ENCODE measurements at regions not wholly inside any gene's neighbourhood (a gene's known extent, or its start where the extent isn't known, plus 50 kb on each side); places are given as distances from the start of the nearest gene placed in this dataset.

GRCh38 chr5:88509403-88509802 lies 240.8 kb upstream of the TMEM161B start:
- Histone ChIP-seq H3K4ac (replicated peaks; ENCODE audit: insufficient read length, low read depth, low read length) (no peak overlapping the region), H2BK15ac (ENCODE audit: low read length) (no peak overlapping the region), H3K9ac (replicated peaks in 1 of 4; ENCODE audit: extremely low read depth in 1 of 4, low read depth in 3 of 4, low read length in 3 of 4) (no peak overlapping the region), H3K4me2 (ENCODE audit: insufficient read depth in 1 of 2, low read depth in 2 of 2, low read length in 2 of 2) (no peak overlapping the region), H2BK20ac (ENCODE audit: low read length) (no peak overlapping the region), H2BK120ac (replicated peaks; ENCODE audit: low read depth, low read length) (no peak overlapping the region), H3K4me1 (replicated peaks in 1 of 4; ENCODE audit: control insufficient read depth in 3 of 4, insufficient read depth in 4 of 4, low read length in 3 of 4) (no peaks in the 10 kb centered on the region), H3K27me3 (replicated peaks in 1 of 4; ENCODE audit: control insufficient read depth in 3 of 4, extremely low read depth in 1 of 4, insufficient read depth in 3 of 4, low read length in 3 of 4) (no peaks in the 10 kb centered on the region), H4K8ac (ENCODE audit: extremely low read depth, insufficient read depth, low read length) (no peak overlapping the region), H2AFZ (ENCODE audit: low read length) (no peak overlapping the region), H4K91ac (replicated peaks; ENCODE audit: insufficient read length, low read length) (no peak overlapping the region), H2BK5ac (ENCODE audit: low read depth, low read length) (no peak overlapping the region), H3K18ac (ENCODE audit: extremely low read depth, low read length) (no peak overlapping the region), H3K9me3 (ENCODE audit: insufficient read depth in 2 of 2, low read depth in 1 of 2, low read length in 1 of 2) (no peaks in the 10 kb centered on the region), H3K23ac (ENCODE audit: insufficient read length) (no peak overlapping the region), H3K79me2 (ENCODE audit: control insufficient read depth in 1 of 2, insufficient read depth in 2 of 2, low read length in 2 of 2) (no peaks in the 10 kb centered on the region), H4K5ac (ENCODE audit: insufficient read length, low read depth, low read length) (no peak overlapping the region), H4K20me1 (replicated peaks in 1 of 2; ENCODE audit: control insufficient read depth in 1 of 2, insufficient read depth in 2 of 2, low read length in 2 of 2) (no peaks in the 10 kb centered on the region), H3K14ac (ENCODE audit: insufficient read length) (no peak overlapping the region), H3K4me3 (ENCODE audit: extremely low read depth in 1 of 4, insufficient read depth in 2 of 4, low read depth in 3 of 4, low read length in 4 of 4) (no peak overlapping the region), H2BK12ac (ENCODE audit: low read depth, low read length) (no peak overlapping the region), H3K23me2 (ENCODE audit: low read depth, low read length) (no peaks in the 10 kb centered on the region), H3K36me3 (ENCODE audit: control insufficient read depth in 2 of 4, insufficient read depth in 4 of 4, low read length in 3 of 4) (no peaks in the 10 kb centered on the region), H3K56ac (replicated peaks; ENCODE audit: insufficient read length, low read depth, low read length) (no peak overlapping the region), H2AK5ac (ENCODE audit: low read depth, low read length) (no peak overlapping the region), H3K79me1 (ENCODE audit: low read depth, low read length) (no peaks in the 10 kb centered on the region), H3K27ac (ENCODE audit: low read depth, low read length) (no peak overlapping the region)
- CTCF ChIA-PET (ENCODE audit: partially characterized antibody): no interaction called here
- 95% methylated on average over 3 of the region's 3 CpGs; no CpG with 5 or more reads in 1 of the 2 experiments for WGBS, 2 experiments (ENCODE audit: extremely low coverage in 1 of 2, insufficient coverage in 1 of 2, insufficient read length in 1 of 2, insufficient replicate concordance in 2 of 2, low coverage in 1 of 2, low lambda C conversion rate in 2 of 2, missing lambda C conversion rate in 1 of 2)
- no peak for DNase-seq (ENCODE audit: low read depth in 1 of 2, low spot score in 2 of 2)
- POLR2A ChIA-PET (ENCODE audit: partially characterized antibody): no interaction called here
- no peak for FAIRE-seq
- TF ChIP-seq CTCF (IDR thresholded peaks at IDR 0.05; ENCODE audit: control extremely low read depth in 1 of 3, insufficient read depth in 1 of 3, low read depth in 1 of 3, low read length in 3 of 3): no peak
- TF ChIP-seq SIRT6 (IDR thresholded peaks at IDR 0.05; ENCODE audit: low read length): no peak
- no peak for TF ChIP-seq SAP30 (IDR thresholded peaks at IDR 0.05; ENCODE audit: insufficient read depth, insufficient replicate concordance, low read length)
- no peak for TF ChIP-seq EGR1 (IDR thresholded peaks at IDR 0.05; ENCODE audit: borderline replicate concordance, low read depth, low read length)
- TF ChIP-seq FOSL1 (IDR thresholded peaks at IDR 0.05; ENCODE audit: insufficient read depth, low read depth, low read length): no peak
- no peak for TF ChIP-seq SP2 (IDR thresholded peaks at IDR 0.05; ENCODE audit: low read length)
- no peak for TF ChIP-seq CHD2 (IDR thresholded peaks at IDR 0.05; ENCODE audit: low read length)
